ENCODE measurements at regions not wholly inside any gene's neighbourhood (a gene's known extent, or its start where the extent isn't known, plus 50 kb on each side); places are given as distances from the start of the nearest gene placed in this dataset.

- no peak for DNase-seq
These were observed 280.2 kb upstream of the C2CD4B start for GRCh38 chr15:62445244-62445643.

- no peak for DNase-seq
These were observed 281.9 kb upstream of the C2CD4B start for GRCh38 chr15:62446984-62447383.

GRCh38 chr15:62447742-62448141 lies 282.7 kb upstream of the C2CD4B start:
- DNase-seq: no peak

- DNase-seq: no peak
These were observed 284.6 kb upstream of the C2CD4B start for GRCh38 chr15:62449638-62450037.

GRCh38 chr15:62450061-62450460 lies 285.0 kb upstream of the C2CD4B start:
- no peak for DNase-seq

DNA sequence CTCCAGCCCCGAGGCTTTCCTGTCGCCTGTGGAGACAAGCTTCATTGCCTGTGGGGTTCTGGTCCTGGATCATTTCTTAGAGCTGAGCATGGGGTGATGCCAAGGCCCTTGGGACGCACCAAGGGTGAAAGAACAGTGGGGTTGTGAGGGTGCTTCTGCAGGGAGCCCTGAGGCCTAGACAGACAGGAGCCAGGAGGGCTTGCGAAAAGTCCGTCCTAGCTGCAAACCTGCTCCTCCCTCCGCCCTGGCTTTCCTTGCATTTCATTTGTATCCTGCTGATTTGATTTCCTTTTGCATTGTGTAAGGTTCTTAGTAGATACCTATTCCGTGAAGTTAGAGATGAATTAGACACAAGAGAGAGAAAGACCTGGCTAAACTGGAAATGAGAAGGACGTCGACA lies 286.9 kb upstream of the C2CD4B start:
- DNase-seq: no peak

DNA sequence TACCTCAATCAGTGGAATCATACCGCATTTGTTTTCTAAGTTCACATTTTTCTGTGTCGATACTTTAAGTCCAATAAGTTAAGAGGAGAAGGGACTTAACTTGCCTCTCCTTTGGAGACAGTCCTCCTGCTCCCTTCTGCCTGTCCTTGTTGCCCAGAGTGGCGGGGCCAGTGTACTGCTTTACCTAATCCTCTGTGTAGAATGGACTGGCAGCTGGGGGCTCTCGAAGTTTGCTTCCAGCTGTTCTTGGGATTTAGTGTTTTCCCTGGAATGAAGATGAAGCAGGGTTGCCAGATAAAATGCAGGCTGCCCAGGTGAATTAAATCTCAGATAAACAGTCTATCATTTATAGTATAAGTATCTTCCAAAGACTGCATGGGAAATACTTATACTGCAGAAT lies 287.6 kb upstream of the C2CD4B start:
- DNase-seq: no peak

DNA sequence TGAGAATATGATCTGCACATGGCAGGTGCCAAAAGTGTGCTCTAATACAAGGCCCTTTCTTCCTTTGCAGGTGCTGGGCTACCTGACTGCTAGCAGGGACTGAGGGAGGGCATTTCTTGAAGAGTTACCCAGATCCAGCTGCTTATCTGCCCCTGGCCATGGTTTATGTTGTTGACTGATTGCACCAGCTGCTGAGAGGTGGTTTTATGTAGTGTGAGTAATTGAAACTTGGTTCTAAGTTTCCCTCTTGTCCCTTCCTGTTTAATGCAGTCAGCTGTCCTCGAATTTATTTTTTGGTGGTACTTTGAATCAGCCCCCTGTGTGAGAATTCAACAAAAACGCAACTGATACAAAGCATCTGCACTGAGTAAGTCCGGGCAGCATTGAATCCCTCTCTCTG lies 288.3 kb upstream of the C2CD4B start:
- no peak for DNase-seq

DNA sequence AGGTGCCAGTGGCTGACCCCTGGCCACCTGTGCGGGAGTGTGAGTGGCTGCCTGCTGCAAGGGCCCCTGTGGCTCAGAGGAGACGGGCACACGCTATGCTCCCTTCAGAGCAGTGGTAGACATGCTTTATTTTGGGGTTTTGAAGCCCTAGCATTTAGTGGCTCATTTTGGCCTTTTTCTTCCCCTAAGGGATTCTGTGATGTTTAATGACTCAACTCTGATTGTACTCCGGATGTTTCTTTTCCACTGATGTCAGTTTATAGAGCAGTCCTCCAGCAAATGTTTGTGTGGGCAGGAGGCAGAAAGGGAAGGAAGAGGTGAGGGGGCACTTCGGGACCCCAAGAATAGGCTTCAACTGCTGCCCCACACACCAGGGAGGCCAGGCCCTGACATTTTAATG lies 288.9 kb upstream of the C2CD4B start:
- no peak for DNase-seq

- DNase-seq: no peak
These were observed 289.6 kb upstream of the C2CD4B start for GRCh38 chr15:62454567-62455172.

DNA sequence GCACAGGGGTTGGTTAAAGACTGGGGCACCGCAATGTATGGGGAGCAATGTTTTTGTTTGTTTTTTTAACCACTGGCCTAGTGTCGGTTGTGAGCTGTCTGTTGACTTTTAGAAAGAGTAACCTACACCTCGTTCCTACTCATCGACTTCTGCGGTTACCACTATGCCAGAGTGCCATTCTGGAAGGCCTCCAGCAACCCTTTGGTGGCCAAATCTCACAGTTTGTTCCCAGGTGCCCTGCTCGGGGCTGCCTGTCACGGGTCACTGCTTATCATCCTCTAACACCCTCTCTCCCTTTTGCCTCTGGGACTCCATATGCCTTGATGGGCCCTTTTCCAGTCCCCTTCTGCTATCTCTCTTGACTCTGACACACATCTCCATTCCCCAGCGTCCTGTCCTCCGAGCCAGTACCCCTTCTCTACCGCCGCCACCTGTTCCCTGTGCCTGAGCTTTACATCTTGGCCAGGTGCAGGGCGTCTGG lies 290.4 kb upstream of the C2CD4B start:
- DNase-seq: no peak

DNA sequence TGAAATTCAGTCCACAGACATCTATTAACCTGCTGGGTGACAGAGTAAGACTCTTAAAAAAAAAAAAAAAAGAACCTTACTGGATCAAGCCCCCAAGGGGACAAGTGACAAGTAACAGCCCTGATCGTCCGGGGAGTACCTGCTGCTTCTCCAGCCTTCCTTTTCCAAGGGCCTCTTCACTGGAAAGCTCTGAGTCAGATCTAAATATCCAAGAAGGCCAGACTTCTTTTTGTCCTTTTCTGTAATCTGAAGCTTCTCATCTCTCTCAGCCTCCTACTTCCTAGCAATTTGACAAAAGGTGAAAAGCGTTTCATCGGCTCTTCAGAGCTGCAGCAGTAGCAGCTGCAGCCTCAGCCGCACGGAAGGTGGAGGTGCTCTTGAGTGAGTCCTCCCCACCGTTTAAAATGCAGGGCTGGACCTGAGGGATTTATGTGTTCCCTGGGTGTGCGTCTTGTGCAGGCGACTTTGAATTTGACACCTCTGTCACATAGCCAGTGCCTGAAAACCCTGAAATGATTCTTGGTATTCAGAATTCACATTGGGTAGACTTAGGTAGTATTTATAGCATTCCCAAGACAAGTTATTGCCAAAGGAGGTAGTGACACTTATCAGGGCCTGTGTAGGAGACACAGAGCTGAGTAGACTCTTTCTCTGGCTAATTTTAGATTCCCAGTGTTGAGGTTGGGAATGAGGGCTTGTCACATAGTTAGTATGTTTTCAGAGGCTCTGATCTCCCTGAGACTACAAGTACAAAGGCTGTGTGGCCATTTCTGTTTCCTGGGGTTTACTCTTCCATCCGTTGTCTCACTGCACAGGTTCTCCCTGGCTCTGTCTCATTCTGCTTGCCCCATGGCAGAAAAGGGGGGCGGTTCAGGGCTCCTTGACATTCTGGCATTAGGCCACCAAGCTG lies 291.2 kb upstream of the C2CD4B start:
- DNase-seq: no peak

- no peak for DNase-seq
These were observed 292.0 kb upstream of the C2CD4B start for GRCh38 chr15:62457100-62457499.

DNA sequence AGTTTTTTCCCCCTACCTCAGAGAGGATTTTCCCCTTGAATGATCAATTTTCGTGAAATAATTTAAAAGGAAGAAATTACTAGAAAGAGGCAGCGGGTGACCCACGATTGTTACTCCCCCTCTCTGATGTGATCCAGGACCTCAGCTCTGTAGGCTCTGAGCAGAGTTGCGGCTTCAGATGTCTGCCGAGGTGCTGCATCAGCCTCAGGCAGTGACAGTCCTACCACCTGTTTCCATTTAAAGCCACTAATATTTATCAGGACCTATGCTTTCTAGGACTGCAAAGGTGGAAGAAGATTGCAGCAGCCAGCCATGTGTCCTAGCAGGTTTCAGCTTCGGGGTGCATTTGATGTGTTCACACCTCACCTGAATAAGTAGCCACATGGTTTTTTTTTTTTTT lies 294.8 kb upstream of the C2CD4B start:
- no peak for DNase-seq

- no peak for DNase-seq
These were observed 297.2 kb upstream of the C2CD4B start for GRCh38 chr15:62462268-62462667.

GRCh38 chr15:62462721-62463120 lies 297.6 kb upstream of the C2CD4B start:
- no peak for DNase-seq

DNA sequence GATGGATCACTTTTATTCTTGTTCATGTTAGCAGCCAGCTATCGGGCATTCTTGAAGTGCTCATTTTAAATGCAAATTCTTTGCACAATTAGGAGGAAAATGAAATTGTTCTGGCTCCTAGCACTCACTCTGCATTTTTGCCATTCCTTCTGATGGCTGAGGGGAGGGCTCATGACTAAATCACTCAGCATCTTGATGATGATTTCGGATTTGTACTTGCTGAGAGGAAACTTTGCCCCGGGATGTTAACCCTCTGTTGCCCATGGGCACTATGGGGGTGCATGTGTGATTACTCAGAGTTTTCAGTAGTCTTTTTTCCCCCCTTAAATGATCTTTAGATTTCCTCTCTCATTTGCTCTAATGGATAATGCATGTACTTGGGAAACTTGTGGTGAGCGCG lies 299.6 kb upstream of the C2CD4B start:
- no peak for DNase-seq

DNA sequence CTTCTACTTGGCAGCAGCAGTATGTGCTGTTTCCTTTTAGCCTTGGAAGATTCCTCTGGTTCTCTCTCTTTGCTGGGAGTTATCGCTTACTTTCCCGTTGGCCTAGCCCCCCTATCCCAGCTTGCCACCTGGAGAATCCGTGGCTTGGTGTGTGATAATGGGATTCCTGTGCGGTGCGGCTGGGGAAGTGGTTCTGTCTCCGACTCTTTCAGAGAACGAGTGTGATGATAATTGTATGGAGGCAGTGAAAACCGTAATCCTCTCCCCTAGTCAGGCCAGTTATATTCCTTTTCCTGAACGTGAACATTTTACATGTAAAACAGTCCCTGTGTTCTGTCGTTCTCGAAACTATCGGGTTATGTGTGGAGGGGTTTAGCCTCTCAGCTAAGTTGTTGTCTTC lies 300.1 kb upstream of the C2CD4B start:
- DNase-seq: no peak

DNA sequence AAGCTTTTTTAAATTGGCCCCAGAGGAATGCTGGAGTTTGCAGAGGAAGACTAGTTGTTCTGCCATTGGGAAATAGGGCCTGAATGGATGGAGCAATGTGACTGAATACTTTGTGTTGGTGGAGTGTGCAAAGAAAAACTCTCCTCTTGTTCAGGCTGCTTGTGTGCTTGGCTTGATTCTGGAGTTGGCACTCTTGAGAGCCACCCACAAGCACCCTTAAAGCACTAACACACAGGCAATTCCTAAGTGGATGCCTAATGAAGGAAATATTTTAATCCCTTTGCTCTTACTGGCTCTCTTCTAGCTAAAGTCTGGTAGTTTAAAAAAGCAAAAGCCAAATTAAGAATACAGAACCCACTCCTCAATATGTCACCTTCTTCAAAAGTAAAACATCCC lies 304.4 kb upstream of the C2CD4B start:
- DNase-seq: no peak

- no peak for DNase-seq
These were observed 305.0 kb upstream of the C2CD4B start for GRCh38 chr15:62469874-62470688.

- no peak for DNase-seq
These were observed 307.7 kb upstream of the C2CD4B start for GRCh38 chr15:62472616-62473299.

GRCh38 chr15:62474021-62474770 lies 309.1 kb upstream of the C2CD4B start:
- DNase-seq: no peak

Data from stimulated activated CD4-positive, alpha-beta T cell treated with anti-CD3 and anti-CD28 coated beads, Interleukin-1b, Interleukin-23, amount 100 ng/mL, for 48 hours (primary cell).